ENCODE measurements at regions not wholly inside any gene's neighbourhood (a gene's known extent, or its start where the extent isn't known, plus 50 kb on each side); places are given as distances from the start of the nearest gene placed in this dataset.

DNA sequence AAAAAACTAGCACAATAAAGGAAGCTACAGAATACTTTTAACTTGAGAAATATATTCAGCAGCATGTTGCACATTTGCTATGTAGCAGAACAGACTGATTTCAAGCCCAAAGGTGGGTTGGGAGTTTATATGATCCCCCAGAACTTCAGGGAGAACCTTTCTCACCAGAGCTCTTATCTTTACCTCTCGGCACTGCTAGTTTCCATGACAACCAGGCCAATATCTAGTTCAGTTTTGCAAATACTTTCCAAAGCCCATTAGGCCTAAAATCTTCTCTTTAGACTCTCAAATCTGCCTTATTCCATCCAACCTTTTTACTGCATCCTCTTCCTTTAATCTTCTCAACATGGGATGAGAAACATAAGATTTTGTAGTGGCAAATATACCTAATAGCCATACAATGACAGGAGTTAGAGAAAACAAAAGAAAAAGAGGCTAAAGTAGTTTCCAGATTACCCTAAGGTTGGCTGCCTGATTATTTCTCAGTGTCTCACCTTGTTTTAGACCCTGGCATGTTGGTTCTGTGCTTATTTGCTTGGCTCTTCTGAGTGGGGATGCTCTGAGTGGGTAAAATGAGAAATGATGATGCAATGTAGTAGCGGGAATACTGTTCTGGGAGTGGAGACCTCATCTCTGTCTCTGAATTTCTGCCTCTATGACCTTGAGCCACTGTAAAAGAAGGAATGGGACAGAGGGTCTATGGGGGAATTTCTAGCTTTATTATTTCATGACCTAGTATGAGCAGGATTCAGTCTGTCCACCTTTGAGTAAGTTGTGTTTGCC, 427.6 kb upstream of the STXBP6 start:
- Histone ChIP-seq H4K91ac (ENCODE audit: insufficient read length, low read depth, low read length) (no peak overlapping the region), H4K8ac (replicated peaks; ENCODE audit: insufficient read length, low read depth, low read length) (no peak overlapping the region), H3K27me3 (ENCODE audit: insufficient read depth, low read length) (no peaks in the 10 kb centered on the region), H3K23ac (ENCODE audit: insufficient read length, low read depth, low read length) (no peak overlapping the region), H3K4ac (ENCODE audit: low read depth, low read length) (no peak overlapping the region), H2AFZ (ENCODE audit: low read length) (no peak overlapping the region), H2AK5ac (ENCODE audit: insufficient read length, low read length) (no peak overlapping the region), H3K4me1 (ENCODE audit: insufficient read depth, low read length) (no peaks in the 10 kb centered on the region), H3K9ac (ENCODE audit: extremely low read depth, insufficient read length, low read length) (no peak overlapping the region), H4K20me1 (ENCODE audit: control insufficient read depth, insufficient read depth, insufficient read length) (no peaks in the 10 kb centered on the region), H3T11ph (ENCODE audit: low read length) (no peak overlapping the region), H3K79me2 (ENCODE audit: insufficient read depth, low read length) (no peaks in the 10 kb centered on the region), H3K4me2 (ENCODE audit: insufficient read depth, insufficient read length, low read length) (no peak overlapping the region), H3K18ac (ENCODE audit: insufficient read length, low read depth, low read length) (no peak overlapping the region), H3K23me2 (ENCODE audit: insufficient read length, low read depth, low read length, poor library complexity, severe bottlenecking) (no peaks in the 10 kb centered on the region), H2BK12ac (ENCODE audit: insufficient read length, low read depth, low read length) (no peak overlapping the region), H3K79me1 (ENCODE audit: insufficient read depth, low read depth, low read length, poor library complexity, severe bottlenecking) (no peaks in the 10 kb centered on the region), H3K27ac (ENCODE audit: insufficient read length, low read depth, low read length) (no peak overlapping the region), H2BK5ac (ENCODE audit: insufficient read length, low read length) (no peak overlapping the region), H2BK120ac (ENCODE audit: low read depth, low read length, poor library complexity, severe bottlenecking) (no peak overlapping the region), H4K5ac (ENCODE audit: insufficient read length, low read depth, low read length) (no peak overlapping the region), H3K56ac (ENCODE audit: insufficient read length, low read depth, low read length) (no peak overlapping the region), H2BK15ac (ENCODE audit: low read depth, low read length) (no peak overlapping the region), H3K14ac (ENCODE audit: insufficient read depth, low read length) (no peak overlapping the region), H3K9me3 (ENCODE audit: control insufficient read depth, low read depth, low read length) (no peaks in the 10 kb centered on the region), H2BK20ac (ENCODE audit: low read depth, low read length, poor library complexity, severe bottlenecking) (no peak overlapping the region)
- H3K27me3 Mint-ChIP-seq (ENCODE audit: low read depth), result no peaks in the 10 kb centered on the region
- no peaks in the 10 kb centered on the region for H3K9me3 Mint-ChIP-seq
- no peak overlapping the region for H3K4me3 Mint-ChIP-seq
- no peaks in the 10 kb centered on the region for H3K36me3 Mint-ChIP-seq (ENCODE audit: insufficient read depth in 1 of 3, low read depth in 3 of 3)
- H3K27ac Mint-ChIP-seq, result no peak overlapping the region
- no peak for DNase-seq
- 0 out of 4 replicates have a peak, but pooled peaks cover 0 to 2% of the 10 kb centered on the region in 2 experiments for H3K4me1 Mint-ChIP-seq
- TF ChIP-seq, protein P1, sequence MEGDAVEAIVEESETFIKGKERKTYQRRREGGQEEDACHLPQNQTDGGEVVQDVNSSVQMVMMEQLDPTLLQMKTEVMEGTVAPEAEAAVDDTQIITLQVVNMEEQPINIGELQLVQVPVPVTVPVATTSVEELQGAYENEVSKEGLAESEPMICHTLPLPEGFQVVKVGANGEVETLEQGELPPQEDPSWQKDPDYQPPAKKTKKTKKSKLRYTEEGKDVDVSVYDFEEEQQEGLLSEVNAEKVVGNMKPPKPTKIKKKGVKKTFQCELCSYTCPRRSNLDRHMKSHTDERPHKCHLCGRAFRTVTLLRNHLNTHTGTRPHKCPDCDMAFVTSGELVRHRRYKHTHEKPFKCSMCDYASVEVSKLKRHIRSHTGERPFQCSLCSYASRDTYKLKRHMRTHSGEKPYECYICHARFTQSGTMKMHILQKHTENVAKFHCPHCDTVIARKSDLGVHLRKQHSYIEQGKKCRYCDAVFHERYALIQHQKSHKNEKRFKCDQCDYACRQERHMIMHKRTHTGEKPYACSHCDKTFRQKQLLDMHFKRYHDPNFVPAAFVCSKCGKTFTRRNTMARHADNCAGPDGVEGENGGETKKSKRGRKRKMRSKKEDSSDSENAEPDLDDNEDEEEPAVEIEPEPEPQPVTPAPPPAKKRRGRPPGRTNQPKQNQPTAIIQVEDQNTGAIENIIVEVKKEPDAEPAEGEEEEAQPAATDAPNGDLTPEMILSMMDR (conservative IDR thresholded peaks at IDR 0.05), result no peak
- no CpG with 5 or more reads among the region's 2 CpGs for WGBS (ENCODE audit: extremely low coverage, insufficient read length, low lambda C conversion rate)
